ENCODE measurements at regions not wholly inside any gene's neighbourhood (a gene's known extent, or its start where the extent isn't known, plus 50 kb on each side); places are given as distances from the start of the nearest gene placed in this dataset.

DNA sequence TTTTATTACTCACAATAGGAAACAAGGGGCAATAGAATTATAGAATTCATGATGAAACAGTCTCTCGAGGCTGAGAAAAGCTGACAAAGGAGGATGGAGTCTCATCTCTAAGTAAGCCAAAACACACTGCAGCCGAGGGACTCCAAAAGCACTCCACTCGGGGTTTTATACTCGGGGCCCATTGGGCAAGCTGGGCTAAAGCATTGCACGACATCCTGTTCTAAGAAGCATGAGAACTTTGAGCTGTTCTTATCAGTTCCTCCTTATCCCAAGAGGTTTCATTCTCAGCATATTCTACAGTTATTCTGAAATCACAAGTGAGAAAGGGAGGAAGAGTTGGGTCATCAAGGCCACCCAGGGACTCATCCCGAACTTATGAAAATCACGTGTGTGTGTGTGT lies 1475.5 kb downstream of the PCDH18 start:
- no peak for TF ChIP-seq POLR2A (IDR thresholded peaks at IDR 0.05; ENCODE audit: low read length)
- no peak for TF ChIP-seq GATA1 (IDR thresholded peaks at IDR 0.05; ENCODE audit: low read depth, low read length)

Measured in erythroblast (primary cell).